SK-N-SH (cell line): ENCODE measurements at regions not wholly inside any gene's neighbourhood (a gene's known extent, or its start where the extent isn't known, plus 50 kb on each side); places are given as distances from the start of the nearest gene placed in this dataset.
"Not testable (repeated sequence)": the region's sequence is repeated elsewhere in the genome, so short reads cannot be mapped to it uniquely, and the experiment has no call there.

Experiments used
- EP300 ChIP-seq, 2 experiments: IDR thresholded peaks; 2 replicates each; pipeline versions ENCODE4 v1.4.0 to v1.6.1; 2012; ENCODE audit warnings: borderline replicate concordance in 1 of 2, low read depth in 1 of 2, low read length in 1 of 2
- SIN3A ChIP-seq: IDR thresholded peaks from 2 replicates; pipeline ENCODE4 v1.6.1; 2012; ENCODE audit warnings: low read depth, mild to moderate bottlenecking, low read length, moderate library complexity, borderline replicate concordance

- TF ChIP-seq SIN3A; EP300 (IDR thresholded peaks at IDR 0.05; ENCODE audit: borderline replicate concordance in 1 of 2, low read depth in 1 of 2, low read length in 1 of 2): not testable (repeated sequence)
Observed at GRCh38 chr13:50256536-50257321, 241.5 kb downstream of the KCNRG start.
